ENCODE measurements at regions not wholly inside any gene's neighbourhood (a gene's known extent, or its start where the extent isn't known, plus 50 kb on each side); places are given as distances from the start of the nearest gene placed in this dataset.

GRCh38 chr2:207413376-207413907, 116.3 kb upstream of the CREB1 start:
- Mint-ChIP-seq H3K27me3 (peaks cover 1% of the 10 kb centered on the region), H3K27ac (no peak overlapping the region), H3K9me3 (ENCODE audit: low read depth) (no peaks in the 10 kb centered on the region), H3K4me1 (ENCODE audit: low read depth) (peaks cover 9% of the 10 kb centered on the region), H3K36me3 (ENCODE audit: insufficient read depth) (no peaks in the 10 kb centered on the region), H3K4me3 (ENCODE audit: low read depth) (no peak overlapping the region)
- DNase-seq (ENCODE audit: low spot score, unreplicated experiment), result no peak
- no peak for TF ChIP-seq CTCF (IDR thresholded peaks at IDR 0.05; ENCODE audit: unreplicated experiment)

- no peak for TF ChIP-seq CTCF (IDR thresholded peaks at IDR 0.05; ENCODE audit: unreplicated experiment)
- no peaks in the 10 kb centered on the region for H3K9me3 Mint-ChIP-seq (ENCODE audit: low read depth)
- H3K36me3 Mint-ChIP-seq (ENCODE audit: insufficient read depth), result no peaks in the 10 kb centered on the region
- H3K4me3 Mint-ChIP-seq (ENCODE audit: low read depth), result no peak overlapping the region
- no peak for DNase-seq (ENCODE audit: low spot score, unreplicated experiment)
- no peak overlapping the region for H3K27ac Mint-ChIP-seq
- no peaks in the 10 kb centered on the region for H3K4me1 Mint-ChIP-seq (ENCODE audit: low read depth)
- peaks cover 6% of the 10 kb centered on the region for H3K27me3 Mint-ChIP-seq
Observed at GRCh38 chr2:207416111-207416510, 113.7 kb upstream of the CREB1 start.

- no peak overlapping the region for H3K27ac Mint-ChIP-seq
- no peak for DNase-seq (ENCODE audit: low spot score, unreplicated experiment)
- TF ChIP-seq CTCF (IDR thresholded peaks at IDR 0.05; ENCODE audit: unreplicated experiment), result no peak
- no peak overlapping the region for H3K4me3 Mint-ChIP-seq (ENCODE audit: low read depth)
- no peaks in the 10 kb centered on the region for H3K9me3 Mint-ChIP-seq (ENCODE audit: low read depth)
- no peaks in the 10 kb centered on the region for H3K4me1 Mint-ChIP-seq (ENCODE audit: low read depth)
- H3K27me3 Mint-ChIP-seq, result peaks cover 6% of the 10 kb centered on the region
- no peaks in the 10 kb centered on the region for H3K36me3 Mint-ChIP-seq (ENCODE audit: insufficient read depth)
Observed at GRCh38 chr2:207416900-207417299, 112.9 kb upstream of the CREB1 start.

- H3K4me1 Mint-ChIP-seq (ENCODE audit: low read depth), result no peaks in the 10 kb centered on the region
- TF ChIP-seq CTCF (IDR thresholded peaks at IDR 0.05; ENCODE audit: unreplicated experiment), result no peak
- H3K4me3 Mint-ChIP-seq (ENCODE audit: low read depth), result no peak overlapping the region
- no peak for DNase-seq (ENCODE audit: low spot score, unreplicated experiment)
- H3K36me3 Mint-ChIP-seq (ENCODE audit: insufficient read depth), result no peaks in the 10 kb centered on the region
- H3K27me3 Mint-ChIP-seq, result peaks cover 6% of the 10 kb centered on the region
- H3K27ac Mint-ChIP-seq, result no peak overlapping the region
- H3K9me3 Mint-ChIP-seq (ENCODE audit: low read depth), result no peaks in the 10 kb centered on the region
Observed at GRCh38 chr2:207417301-207417718, 112.5 kb upstream of the CREB1 start.

- H3K4me3 Mint-ChIP-seq (ENCODE audit: low read depth), result no peak overlapping the region
Observed at GRCh38 chr2:207418419-207418818, 111.3 kb upstream of the CREB1 start.

More at GRCh38 chr2:207418419-207418818, 111.3 kb upstream of the CREB1 start:
- no peak for DNase-seq (ENCODE audit: low spot score, unreplicated experiment)
- no peak overlapping the region for H3K27ac Mint-ChIP-seq
- peaks cover 6% of the 10 kb centered on the region for H3K27me3 Mint-ChIP-seq
- no peaks in the 10 kb centered on the region for H3K4me1 Mint-ChIP-seq (ENCODE audit: low read depth)
- TF ChIP-seq CTCF (IDR thresholded peaks at IDR 0.05; ENCODE audit: unreplicated experiment), result no peak
- H3K9me3 Mint-ChIP-seq (ENCODE audit: low read depth), result no peaks in the 10 kb centered on the region
- no peaks in the 10 kb centered on the region for H3K36me3 Mint-ChIP-seq (ENCODE audit: insufficient read depth)
